IMR-90 (cell line): ENCODE measurements at regions not wholly inside any gene's neighbourhood (a gene's known extent, or its start where the extent isn't known, plus 50 kb on each side); places are given as distances from the start of the nearest gene placed in this dataset.

Experiments
- ATAC-seq: fragments of 200-7000 bp; cut with Tn5 transposase; 2 replicates; pipeline ENCODE4 v1.9.1; 2020; ENCODE audit warnings: low read depth, mild to moderate bottlenecking, moderate library complexity
- BruUV-seq: library from RNA; stranded (reverse); fragments of 400-500 nt; replicated peaks from 2 replicates; lab custom pipeline; 2021; lab: Mats Ljungman, UMichigan
- CTCF ChIA-PET: fragments of 300-600 bp; formaldehyde crosslinking; extraction: SDS; loops from one replicate; lab custom pipeline; 2021; ENCODE audit warnings: antibody characterized with exemption; lab: Yijun Ruan, JAX
- POLR2A ChIA-PET: fragments of 300-600 bp; sonication (Branson Sonifier 250); formaldehyde crosslinking; loops from one replicate; lab custom pipeline; 2022; ENCODE audit warnings: antibody characterized with exemption; ENCODE audit not compliant: unreplicated experiment; lab: Charles Lee
- DNase-seq: peaks from one replicate; pipeline ENCODE4 v3.0.0; 2013
- H2AFZ ChIP-seq: replicated peaks from 2 replicates; pipeline ENCODE3; 2013; ENCODE audit warnings: low read length, mild to moderate bottlenecking; ENCODE audit not compliant: poor library complexity
- H2AK5ac ChIP-seq: 2 replicates; pipeline ENCODE4 v1.6.1; 2013; ENCODE audit warnings: low read depth, low read length, inconsistent platforms
- H2AK9ac ChIP-seq: replicated peaks from 2 replicates; pipeline ENCODE3; 2013; ENCODE audit warnings: mild to moderate bottlenecking, low read depth, low read length, moderate library complexity; ENCODE audit not compliant: poor library complexity
- H2BK120ac ChIP-seq: 2 replicates; pipeline ENCODE4 v1.6.1; 2013; ENCODE audit warnings: low read depth, low read length, inconsistent platforms
- H2BK15ac ChIP-seq: 3 replicates; pipeline ENCODE4 v1.6.1; 2013; ENCODE audit warnings: low read depth, low read length, inconsistent platforms
- H2BK20ac ChIP-seq: 2 replicates; pipeline ENCODE4 v1.6.1; 2013; ENCODE audit warnings: low read depth, mild to moderate bottlenecking, inconsistent platforms, low read length, moderate library complexity
- H2BK5ac ChIP-seq: 2 replicates; pipeline ENCODE4 v1.6.1; 2013; ENCODE audit warnings: mild to moderate bottlenecking, low read depth, low read length, inconsistent platforms; ENCODE audit not compliant: poor library complexity, severe bottlenecking
- H3K14ac ChIP-seq: replicated peaks from 2 replicates; pipeline ENCODE4 v1.6.1; 2013; ENCODE audit warnings: low read depth, low read length, inconsistent platforms
- H3K18ac ChIP-seq: 2 replicates; pipeline ENCODE4 v1.6.1; 2013; ENCODE audit warnings: low read depth, low read length, control low read depth
- H3K23ac ChIP-seq: 2 replicates; pipeline ENCODE4 v1.6.1; 2013; ENCODE audit warnings: low read depth, low read length, inconsistent platforms
- H3K27ac ChIP-seq: 2 replicates; pipeline ENCODE4 v1.5.1; 2013; ENCODE audit warnings: mild to moderate bottlenecking, control low read depth, low read length; ENCODE audit not compliant: insufficient read depth
- H3K27me3 ChIP-seq: 2 replicates; pipeline ENCODE4 v1.6.1; 2013; ENCODE audit warnings: low read length; ENCODE audit not compliant: control insufficient read depth, insufficient read depth
- H3K36me3 ChIP-seq: 2 replicates; pipeline ENCODE4 v1.6.1; 2013; ENCODE audit warnings: low read length, mixed read lengths; ENCODE audit not compliant: control insufficient read depth, insufficient read depth
- H3K4ac ChIP-seq: 2 replicates; pipeline ENCODE4 v1.6.1; 2013; ENCODE audit warnings: low read depth, low read length, inconsistent platforms
- H3K4me1 ChIP-seq: 2 replicates; pipeline ENCODE4 v1.6.1; 2013; ENCODE audit warnings: low read length, mixed read lengths; ENCODE audit not compliant: control insufficient read depth, insufficient read depth
- H3K4me2 ChIP-seq: 2 replicates; pipeline ENCODE4 v1.6.1; 2013; ENCODE audit warnings: low read depth, mild to moderate bottlenecking, control low read depth, low read length, moderate library complexity
- H3K4me3 ChIP-seq: 2 replicates; pipeline ENCODE4 v1.5.1; 2013; ENCODE audit warnings: low read depth, mild to moderate bottlenecking, control low read depth, low read length, moderate library complexity; ENCODE audit not compliant: insufficient read depth
- H3K56ac ChIP-seq: 2 replicates; pipeline ENCODE4 v1.6.1; 2013; ENCODE audit warnings: low read length, inconsistent platforms; ENCODE audit not compliant: insufficient read depth; ENCODE audit errors: extremely low read depth
- H3K79me1 ChIP-seq, 2 experiments: 2 replicates each; pipeline ENCODE4 v1.6.1; 2013; ENCODE audit warnings: low read length in 2 of 2, inconsistent platforms in 1 of 2, low read depth in 1 of 2
- H3K9ac ChIP-seq: 2 replicates; pipeline ENCODE4 v1.6.1; 2013; ENCODE audit warnings: low read depth, low read length, control low read depth
- H3K9me1 ChIP-seq: 2 replicates; pipeline ENCODE4 v1.6.1; 2013; ENCODE audit warnings: low read length, inconsistent platforms; ENCODE audit not compliant: insufficient read depth
- H3K9me3 ChIP-seq: 2 replicates; pipeline ENCODE4 v1.6.1; 2013; ENCODE audit warnings: low read length; ENCODE audit not compliant: control insufficient read depth, insufficient read depth
- H4K20me1 ChIP-seq: 2 replicates; pipeline ENCODE4 v1.6.1; 2013; ENCODE audit warnings: low read length, inconsistent platforms; ENCODE audit not compliant: insufficient read depth
- H4K5ac ChIP-seq: 2 replicates; pipeline ENCODE4 v1.6.1; 2013; ENCODE audit warnings: mild to moderate bottlenecking, low read depth, low read length, control low read depth
- H4K8ac ChIP-seq, 2 experiments: 2 replicates each; pipeline ENCODE4 v1.6.1; 2013; ENCODE audit warnings: low read depth in 2 of 2, low read length in 2 of 2, control low read depth in 1 of 2, inconsistent platforms in 1 of 2
- H4K91ac ChIP-seq: 2 replicates; pipeline ENCODE4 v1.6.1; 2013; ENCODE audit warnings: low read depth, low read length, inconsistent platforms; ENCODE audit not compliant: insufficient read depth
- NFE2L2 ChIP-seq: fragments of 150-350 bp; IDR thresholded peaks from 2 replicates; pipeline ENCODE4 v1.6.1; 2016; ENCODE audit warnings: low read depth, mild to moderate bottlenecking, low read length
- WGBS, 2 experiments: methylation state at CpG; one replicate each; pipeline versions ENCODE4 v1.1.5 to v1.1.7; 2013; ENCODE audit warnings: missing lambda C conversion rate in 2 of 2; ENCODE audit not compliant: insufficient read length in 1 of 2; ENCODE audit errors: extremely low coverage in 2 of 2; 5-methylcytosine and 5-hydroxymethylcytosine counted together
- dilution Hi-C: fragments of 300-500 bp; cut with HindIII; formaldehyde crosslinking; loops from one replicate; pipeline ENCODE4 v1.14.3; 2018; ENCODE audit warnings: low sequenced_read_pairs; ENCODE audit not compliant: unreplicated experiment
- in situ Hi-C: fragments of 300-500 bp; cut with MboI; formaldehyde crosslinking; loops from 3 replicates; pipeline ENCODE4 v1.14.3; 2019; ENCODE audit warnings: low sequenced_read_pairs, inconsistent platforms, mixed read lengths
- intact Hi-C: fragments of 100-400 bp; cut with micrococcal nuclease; formaldehyde crosslinking; loops from 2 replicates; pipeline ENCODE4 v1.10.0; 2022

DNA sequence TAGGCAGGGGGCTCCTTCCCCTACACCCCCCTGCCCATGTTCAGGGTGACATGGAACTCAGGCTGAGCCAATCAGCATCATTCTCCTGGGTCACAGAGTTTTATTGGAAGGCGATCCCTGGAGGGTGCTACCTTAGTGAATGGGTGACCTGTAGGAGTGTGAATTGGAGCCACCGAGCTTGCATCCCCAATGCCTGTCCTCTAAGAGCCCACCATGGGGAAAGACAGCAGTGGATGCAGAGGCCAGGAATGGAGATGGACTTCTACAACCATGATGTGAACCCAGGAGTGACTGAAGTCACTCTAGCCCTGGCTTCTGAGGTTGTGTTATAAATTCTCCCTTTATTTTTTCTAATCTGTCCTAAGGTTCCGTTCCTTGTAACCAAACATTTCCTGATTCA, 89.4 kb downstream of the CCDC71L start:
- WGBS, 2 experiments: no CpG with 5 or more reads among the region's 3 CpGs
- BruUV-seq: no TSS peak
- no peak overlapping the region for H2AK5ac ChIP-seq
- TF ChIP-seq NFE2L2: no peak
- H3K9me3 ChIP-seq: no peaks in the 10 kb centered on the region
- H3K27ac ChIP-seq: no peak overlapping the region
- dilution Hi-C loops (no loop called here), in situ Hi-C loops (no loop called here), intact Hi-C loops (no loop called here)
- H2AFZ ChIP-seq: no peak overlapping the region
- H3K9ac ChIP-seq: no peak overlapping the region
- no peak overlapping the region for H2AK9ac ChIP-seq
- peak overlapping the region; percentile 75 for H3K4ac ChIP-seq
- no peak overlapping the region for H3K4me3 ChIP-seq
- H2BK120ac ChIP-seq: peak overlapping the region; percentile 39
- no peaks in the 10 kb centered on the region for H4K20me1 ChIP-seq
- no peak overlapping the region for H3K56ac ChIP-seq
- H3K4me1 ChIP-seq: peaks cover 8% of the 10 kb centered on the region
- ChIA-PET CTCF (interaction anchor here (0.6 to 1.2 kb wide), 2 partner anchors 89 to 1201 kb away, joined by 4 to 5 read pairs; partner anchors contain the start of gene CCDC71L), POLR2A (no interaction called here)
- no peak for ATAC-seq
- no peak overlapping the region for H4K8ac ChIP-seq
- peak overlapping the region; percentile 51; the same call in 1 of the 2 replicates for H4K91ac ChIP-seq
- H3K4me2 ChIP-seq: no peak overlapping the region
- DNase-seq: no peak
- no peak overlapping the region for H3K23ac ChIP-seq
- H3K27me3 ChIP-seq: no peaks in the 10 kb centered on the region
- 0 out of 2 replicates have a peak, but pooled peaks cover 2% of the 10 kb centered on the region for H3K9me1 ChIP-seq
- H2BK15ac ChIP-seq: no peak overlapping the region
- H4K5ac ChIP-seq: no peak overlapping the region
- no peak overlapping the region for H3K14ac ChIP-seq
- H3K36me3 ChIP-seq: no peaks in the 10 kb centered on the region
- no peaks in the 10 kb centered on the region for H3K79me1 ChIP-seq
- peak overlapping the region; percentile 48; the same call in 1 of the 2 replicates for H2BK20ac ChIP-seq
- H3K18ac ChIP-seq: no peak overlapping the region
- H2BK5ac ChIP-seq: no peak overlapping the region
